CD8-positive, alpha-beta memory T cell (primary cell): ENCODE measurements at regions not wholly inside any gene's neighbourhood (a gene's known extent, or its start where the extent isn't known, plus 50 kb on each side); places are given as distances from the start of the nearest gene placed in this dataset.
A peak's percentile ranks its signal among the peaks of the same experiment; 100 is the strongest.

ENCODE experiments used
- CTCF ChIA-PET: fragments of 350-600 bp; sonication (Branson Sonifier 250); formaldehyde crosslinking; loops from one replicate; lab custom pipeline; 2021; ENCODE audit warnings: antibody characterized with exemption; lab: Charles Lee
- POLR2A ChIA-PET: fragments of 350-600 bp; sonication (Branson Sonifier 250); formaldehyde crosslinking; loops from one replicate; lab custom pipeline; 2021; ENCODE audit warnings: antibody characterized with exemption; lab: Charles Lee
- DNase-seq, 5 donors: peaks; one replicate each; pipeline versions ENCODE4 v3.0.0 to v3.0.0-alpha.2; 2020 to 2022; ENCODE audit warnings: mixed read lengths in 1 of 5
- H3K27ac ChIP-seq: one replicate; pipeline ENCODE4 v1.7.0; 2013; ENCODE audit warnings: low read depth, mild to moderate bottlenecking, low read length, moderate library complexity
- H3K27me3 ChIP-seq: 2 replicates; pipeline ENCODE4 v1.7.0; 2013; ENCODE audit warnings: low read length, mild to moderate bottlenecking; ENCODE audit not compliant: insufficient read depth, poor library complexity, severe bottlenecking
- H3K36me3 ChIP-seq: 2 replicates; pipeline ENCODE4 v1.7.0; 2013; ENCODE audit warnings: mild to moderate bottlenecking, low read length, moderate library complexity; ENCODE audit not compliant: insufficient read depth
- H3K4me1 ChIP-seq: 2 replicates; pipeline ENCODE4 v1.7.0; 2013; ENCODE audit warnings: mild to moderate bottlenecking, low read length, moderate library complexity; ENCODE audit not compliant: insufficient read depth
- H3K4me3 ChIP-seq: 2 replicates; pipeline ENCODE4 v1.7.0; 2013; ENCODE audit warnings: mild to moderate bottlenecking, low read length
- H3K9me3 ChIP-seq: 2 replicates; pipeline ENCODE4 v1.7.0; 2013; ENCODE audit warnings: mild to moderate bottlenecking, low read length
- H3K27ac Mint-ChIP-seq, 8 donors: one replicate each; pipeline ENCODE4 v1.8.0; 2020 to 2021; ENCODE audit warnings: mixed read lengths in 8 of 8, mild to moderate bottlenecking in 6 of 8, inconsistent platforms in 3 of 8, moderate library complexity in 3 of 8
- H3K27me3 Mint-ChIP-seq, 2 donors: one replicate each; pipeline ENCODE4 v1.8.0; 2020 to 2021; ENCODE audit warnings: mixed read lengths in 2 of 2, mild to moderate bottlenecking in 1 of 2, moderate library complexity in 1 of 2
- H3K36me3 Mint-ChIP-seq, 3 donors: one replicate each; pipeline ENCODE4 v1.8.0; 2020 to 2021; ENCODE audit warnings: mixed read lengths in 3 of 3, inconsistent platforms in 1 of 3, mild to moderate bottlenecking in 1 of 3
- H3K4me1 Mint-ChIP-seq, 3 donors: one replicate each; pipeline ENCODE4 v1.8.0; 2020 to 2021; ENCODE audit warnings: mixed read lengths in 3 of 3, inconsistent platforms in 1 of 3, mild to moderate bottlenecking in 1 of 3
- H3K4me3 Mint-ChIP-seq, 7 donors: one replicate each; pipeline ENCODE4 v1.8.0; 2020 to 2021; ENCODE audit warnings: mixed read lengths in 7 of 7, mild to moderate bottlenecking in 6 of 7, moderate library complexity in 4 of 7, inconsistent platforms in 2 of 7
- H3K9me3 Mint-ChIP-seq, 5 donors: one replicate each; pipeline ENCODE4 v1.8.0; 2020 to 2022; ENCODE audit warnings: mixed read lengths in 5 of 5, mild to moderate bottlenecking in 3 of 5, moderate library complexity in 2 of 5, inconsistent platforms in 1 of 5

- POLR2A ChIA-PET: no interaction called here
- no peak for DNase-seq
- Mint-ChIP-seq H3K36me3 (no peaks in the 10 kb centered on the region), H3K27me3 (peaks cover 0 to 4% of the 10 kb centered on the region in 2 donors), H3K4me1 (no peaks in the 10 kb centered on the region), H3K9me3 (no peaks in the 10 kb centered on the region), H3K4me3 (no peak overlapping the region), H3K27ac (no peak overlapping the region)
- Histone ChIP-seq H3K4me3 (no peak overlapping the region), H3K4me1 (no peaks in the 10 kb centered on the region), H3K36me3 (no peaks in the 10 kb centered on the region), H3K9me3 (no peaks in the 10 kb centered on the region), H3K27me3 (no peaks in the 10 kb centered on the region), H3K27ac (no peak overlapping the region)
- CTCF ChIA-PET: no interaction called here
These were observed 238.2 kb downstream of the TEX36 start for GRCh38 chr10:125444790-125445189.

DNA sequence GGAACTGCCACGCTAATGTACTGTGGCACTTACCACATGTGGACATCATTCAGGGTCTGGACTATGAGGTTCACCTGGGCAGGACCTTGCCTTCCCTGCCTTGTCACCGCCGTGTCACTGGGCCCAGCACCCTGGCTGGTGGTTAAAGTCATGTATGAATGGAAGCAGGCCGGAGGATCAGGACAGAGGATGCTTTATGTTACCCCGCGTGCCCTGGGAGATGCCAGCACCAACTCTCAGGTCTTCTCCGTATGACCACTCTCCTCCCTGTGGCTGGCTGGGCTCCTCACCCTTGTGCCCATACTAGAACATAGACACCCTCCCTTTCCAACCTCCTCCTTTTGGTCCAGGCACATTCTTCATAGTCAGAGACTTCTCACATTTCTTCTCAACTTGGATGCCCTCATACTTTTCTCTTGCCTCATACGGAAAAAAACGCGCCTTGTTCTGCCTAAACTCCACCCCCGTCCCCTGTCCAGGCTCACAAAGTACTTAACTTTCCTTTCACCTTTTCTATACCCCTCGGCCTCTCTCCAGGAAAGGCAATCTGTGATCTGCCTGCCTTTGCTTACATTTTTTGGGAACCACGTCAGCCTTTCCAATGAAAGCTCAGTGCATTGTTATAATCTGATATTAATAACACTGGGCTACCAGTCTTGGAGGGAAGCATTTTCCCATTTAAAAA, 240.0 kb downstream of the TEX36 start:
- no peak for DNase-seq
- H3K4me1 ChIP-seq: no peaks in the 10 kb centered on the region
- H3K36me3 ChIP-seq: no peaks in the 10 kb centered on the region
- H3K4me1 Mint-ChIP-seq: no peaks in the 10 kb centered on the region
- ChIA-PET POLR2A (no interaction called here), CTCF (no interaction called here)
- H3K9me3 Mint-ChIP-seq: peaks cover 0 to 2% (median 0%) of the 10 kb centered on the region in 5 donors
- H3K27ac Mint-ChIP-seq: no peak overlapping the region
- H3K4me3 Mint-ChIP-seq: no peak overlapping the region
- H3K36me3 Mint-ChIP-seq: no peaks in the 10 kb centered on the region
- H3K27ac ChIP-seq: no peak overlapping the region
- H3K27me3 ChIP-seq: no peaks in the 10 kb centered on the region
- H3K9me3 ChIP-seq: no peaks in the 10 kb centered on the region
- peaks cover 0 to 4% of the 10 kb centered on the region in 2 donors for H3K27me3 Mint-ChIP-seq
- H3K4me3 ChIP-seq: no peak overlapping the region

- no peaks in the 10 kb centered on the region for H3K36me3 ChIP-seq
- peaks cover 0 to 2% (median 0%) of the 10 kb centered on the region in 5 donors for H3K9me3 Mint-ChIP-seq
- H3K36me3 Mint-ChIP-seq: no peaks in the 10 kb centered on the region
- H3K27ac Mint-ChIP-seq: no peak overlapping the region
- ChIA-PET CTCF (no interaction called here), POLR2A (no interaction called here)
- H3K27me3 Mint-ChIP-seq: peaks cover 0 to 4% of the 10 kb centered on the region in 2 donors
- DNase-seq: no peak
- no peaks in the 10 kb centered on the region for H3K9me3 ChIP-seq
- no peak overlapping the region for H3K4me3 ChIP-seq
- no peaks in the 10 kb centered on the region for H3K4me1 Mint-ChIP-seq
- H3K4me3 Mint-ChIP-seq: no peak overlapping the region
- H3K27ac ChIP-seq: no peak overlapping the region
- H3K4me1 ChIP-seq: no peaks in the 10 kb centered on the region
- H3K27me3 ChIP-seq: no peaks in the 10 kb centered on the region
These were observed 241.8 kb downstream of the TEX36 start for GRCh38 chr10:125441151-125441550.

- H3K27me3 Mint-ChIP-seq: peaks cover 0 to 5% of the 10 kb centered on the region in 2 donors
- H3K27ac Mint-ChIP-seq: no peak overlapping the region
- ChIA-PET POLR2A (no interaction called here), CTCF (no interaction called here)
- no peak for DNase-seq
- no peak overlapping the region for H3K27ac ChIP-seq
- H3K4me3 Mint-ChIP-seq: no peak overlapping the region
- H3K9me3 Mint-ChIP-seq: peaks cover 0 to 17% (median 3%) of the 10 kb centered on the region in 5 donors
- H3K9me3 ChIP-seq: no peaks in the 10 kb centered on the region
- no peaks in the 10 kb centered on the region for H3K4me1 ChIP-seq
- no peaks in the 10 kb centered on the region for H3K36me3 ChIP-seq
- no peaks in the 10 kb centered on the region for H3K36me3 Mint-ChIP-seq
- no peaks in the 10 kb centered on the region for H3K27me3 ChIP-seq
- no peaks in the 10 kb centered on the region for H3K4me1 Mint-ChIP-seq
- no peak overlapping the region for H3K4me3 ChIP-seq
These were observed 251.8 kb downstream of the TEX36 start for GRCh38 chr10:125431149-125431548.

- CTCF ChIA-PET: no interaction called here
- H3K36me3 Mint-ChIP-seq: no peaks in the 10 kb centered on the region
- Histone ChIP-seq H3K9me3 (no peaks in the 10 kb centered on the region), H3K36me3 (no peaks in the 10 kb centered on the region), H3K27ac (no peak overlapping the region), H3K4me1 (no peaks in the 10 kb centered on the region), H3K27me3 (no peaks in the 10 kb centered on the region), H3K4me3 (no peak overlapping the region)
- H3K9me3 Mint-ChIP-seq: peaks cover 0 to 5% (median 0%) of the 10 kb centered on the region in 5 donors
- H3K27ac Mint-ChIP-seq: no peak overlapping the region
- POLR2A ChIA-PET: no interaction called here
- no peaks in the 10 kb centered on the region for H3K4me1 Mint-ChIP-seq
- peaks cover 0 to 5% of the 10 kb centered on the region in 2 donors for H3K27me3 Mint-ChIP-seq
- no peak overlapping the region for H3K4me3 Mint-ChIP-seq
- no peak for DNase-seq
These were observed 254.9 kb downstream of the TEX36 start for GRCh38 chr10:125428054-125428453.

DNA sequence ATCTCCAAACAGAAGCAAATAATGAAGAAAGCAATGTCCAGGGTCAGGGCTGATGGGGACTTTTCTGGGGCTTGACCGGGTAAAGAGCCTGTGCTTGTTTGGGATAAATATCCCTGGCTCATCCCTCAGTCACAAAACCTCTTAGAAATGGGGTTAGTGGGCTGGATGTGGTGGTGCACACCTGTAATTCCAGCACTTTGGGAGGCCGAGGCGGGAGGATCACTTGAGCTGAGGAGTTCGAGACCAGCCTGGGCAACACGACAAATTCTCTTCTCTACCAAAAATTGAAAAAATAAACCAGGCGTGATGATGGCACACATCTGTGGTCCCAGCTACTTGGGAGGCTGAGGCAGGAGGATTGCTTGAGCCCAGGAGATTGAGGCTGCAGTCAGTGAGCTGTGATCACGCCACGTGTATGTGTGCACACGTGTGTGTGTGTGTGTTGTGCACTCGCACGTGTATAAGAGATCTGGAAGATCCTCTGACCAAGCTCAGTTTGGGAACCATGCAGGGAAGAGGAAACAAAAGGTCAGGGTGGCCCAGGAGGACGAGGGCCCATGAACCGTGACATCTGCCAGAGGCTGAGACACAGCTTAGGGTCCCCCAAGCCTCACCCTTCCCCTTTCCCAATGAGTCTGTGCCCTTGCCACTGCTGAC, 258.6 kb downstream of the TEX36 start:
- Histone ChIP-seq H3K36me3 (no peaks in the 10 kb centered on the region), H3K27ac (no peak overlapping the region), H3K4me3 (no peak overlapping the region), H3K27me3 (no peaks in the 10 kb centered on the region), H3K9me3 (no peaks in the 10 kb centered on the region), H3K4me1 (no peaks in the 10 kb centered on the region)
- H3K27ac Mint-ChIP-seq: peak overlapping the region in 1 of 8 donors; percentile 32
- CTCF ChIA-PET: no interaction called here
- H3K4me3 Mint-ChIP-seq: no peak overlapping the region
- no peaks in the 10 kb centered on the region for H3K4me1 Mint-ChIP-seq
- POLR2A ChIA-PET: no interaction called here
- peaks cover 0 to 4% (median 0%) of the 10 kb centered on the region in 5 donors for H3K9me3 Mint-ChIP-seq
- DNase-seq: no peak
- no peaks in the 10 kb centered on the region for H3K36me3 Mint-ChIP-seq
- H3K27me3 Mint-ChIP-seq: peaks cover 0 to 4% of the 10 kb centered on the region in 2 donors

DNA sequence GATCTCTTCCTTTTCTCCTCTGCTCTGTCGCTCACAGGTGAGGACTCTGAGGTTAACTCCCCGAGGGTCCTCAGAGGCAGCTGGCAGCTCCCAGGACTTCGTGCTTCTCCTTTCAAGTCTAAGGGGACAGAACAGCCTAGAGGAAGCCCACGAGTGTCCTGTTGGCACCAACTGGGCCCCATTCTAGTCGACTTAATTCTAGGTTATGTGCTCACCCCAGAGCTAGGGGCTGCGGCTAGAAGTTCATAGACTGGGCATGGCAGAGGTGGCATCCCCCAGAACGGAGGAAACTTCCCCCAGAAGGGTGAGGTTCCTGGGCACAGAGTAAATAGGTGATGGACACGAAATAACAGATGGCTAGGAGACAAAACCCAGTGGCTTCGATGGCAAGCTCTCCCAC, 259.4 kb downstream of the TEX36 start:
- no peaks in the 10 kb centered on the region for H3K4me1 Mint-ChIP-seq

DNA sequence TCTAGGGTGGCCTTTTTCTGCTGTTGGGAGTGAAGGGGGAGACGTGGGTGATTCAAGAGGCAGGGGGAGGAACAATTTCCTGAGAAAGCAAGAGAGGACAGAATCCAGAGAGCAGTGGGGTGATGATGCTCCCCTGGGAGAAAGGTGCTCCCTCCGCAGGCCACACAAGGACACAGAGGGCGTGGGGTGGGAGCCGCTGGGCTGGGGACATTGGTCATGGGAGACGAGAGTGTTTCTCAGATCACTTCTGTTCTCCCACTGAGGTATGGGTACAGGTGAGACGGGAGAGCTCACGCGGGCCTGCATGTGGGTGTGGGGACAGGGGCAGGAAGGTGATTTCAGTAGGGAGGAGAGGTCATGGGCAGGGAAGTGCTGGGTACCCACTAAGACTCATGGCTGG, 259.5 kb upstream of the CTBP2 start:
- H3K4me3 Mint-ChIP-seq: no peak overlapping the region
- H3K4me3 ChIP-seq: no peak overlapping the region
- no peaks in the 10 kb centered on the region for H3K27me3 ChIP-seq
- H3K36me3 Mint-ChIP-seq: no peaks in the 10 kb centered on the region
- no peaks in the 10 kb centered on the region for H3K9me3 ChIP-seq
- H3K4me1 Mint-ChIP-seq: no peaks in the 10 kb centered on the region
- peaks cover 0 to 7% (median 4%) of the 10 kb centered on the region in 5 donors for H3K9me3 Mint-ChIP-seq
- ChIA-PET POLR2A (no interaction called here), CTCF (no interaction called here)
- no peak overlapping the region for H3K27ac ChIP-seq
- H3K27ac Mint-ChIP-seq: no peak overlapping the region
- H3K4me1 ChIP-seq: no peaks in the 10 kb centered on the region
- no peaks in the 10 kb centered on the region for H3K36me3 ChIP-seq
- H3K27me3 Mint-ChIP-seq: peaks cover 0 to 4% of the 10 kb centered on the region in 2 donors
- DNase-seq: no peak

More for the DNA sequence above, 259.4 kb downstream of the TEX36 start:
- H3K36me3 ChIP-seq: no peaks in the 10 kb centered on the region
- POLR2A ChIA-PET: no interaction called here
- Mint-ChIP-seq H3K9me3 (peaks cover 0 to 4% (median 2%) of the 10 kb centered on the region in 5 donors), H3K27ac (no peak overlapping the region), H3K27me3 (peaks cover 0 to 7% of the 10 kb centered on the region in 2 donors), H3K36me3 (no peaks in the 10 kb centered on the region), H3K4me3 (no peak overlapping the region)
- no peaks in the 10 kb centered on the region for H3K9me3 ChIP-seq
- no peak overlapping the region for H3K27ac ChIP-seq
- DNase-seq: no peak
- CTCF ChIA-PET: no interaction called here
- no peak overlapping the region for H3K4me3 ChIP-seq
- H3K4me1 ChIP-seq: no peaks in the 10 kb centered on the region
- H3K27me3 ChIP-seq: no peaks in the 10 kb centered on the region
